RPMI8226 (cell line): ENCODE measurements at regions not wholly inside any gene's neighbourhood (a gene's known extent, or its start where the extent isn't known, plus 50 kb on each side); places are given as distances from the start of the nearest gene placed in this dataset.
"Not testable (repeated sequence)": the region's sequence is repeated elsewhere in the genome, so short reads cannot be mapped to it uniquely, and the experiment has no call there.

Source experiments
- DNase-seq: peaks from one replicate; pipeline ENCODE4 v3.0.0-alpha.2; 2015

- no peak for DNase-seq
Observed at GRCh38 chr2:39487398-39488250, 50.5 kb upstream of the MAP4K3 start.

GRCh38 chr2:39488450-39488849, 51.4 kb upstream of the MAP4K3 start:
- no peak for DNase-seq

- DNase-seq = no peak
Observed at GRCh38 chr2:39490586-39490985, 53.5 kb upstream of the MAP4K3 start.

- no peak for DNase-seq
Observed at GRCh38 chr2:39491653-39492052, 54.6 kb upstream of the MAP4K3 start.

- peak; percentile 81 for DNase-seq
Observed at GRCh38 chr2:39492095-39492590, 55.1 kb upstream of the MAP4K3 start.

- no peak for DNase-seq
Observed at GRCh38 chr2:39492716-39493115, 55.6 kb upstream of the MAP4K3 start.

- no peak for DNase-seq
Observed at GRCh38 chr2:39494784-39495251, 57.7 kb upstream of the MAP4K3 start.

GRCh38 chr2:39497082-39497801, 60.2 kb upstream of the MAP4K3 start:
- DNase-seq = no peak

GRCh38 chr2:39498176-39498575, 61.1 kb upstream of the MAP4K3 start:
- DNase-seq = not testable (repeated sequence)

- no peak for DNase-seq
Observed at GRCh38 chr2:39498786-39499185, 61.7 kb upstream of the MAP4K3 start.

GRCh38 chr2:39499336-39499735, 62.3 kb upstream of the MAP4K3 start:
- no peak for DNase-seq

GRCh38 chr2:39501412-39501811, 64.3 kb upstream of the MAP4K3 start:
- no peak for DNase-seq

GRCh38 chr2:39503277-39503676, 66.2 kb upstream of the MAP4K3 start:
- DNase-seq = no peak

- DNase-seq = no peak
Observed at GRCh38 chr2:39504790-39505335, 67.8 kb upstream of the MAP4K3 start.

- no peak for DNase-seq
Observed at GRCh38 chr2:39506215-39506614, 69.1 kb upstream of the MAP4K3 start.

GRCh38 chr2:39508198-39508597, 71.1 kb upstream of the MAP4K3 start:
- no peak for DNase-seq

- no peak for DNase-seq
Observed at GRCh38 chr2:39510140-39510539, 73.1 kb upstream of the MAP4K3 start.

- no peak for DNase-seq
Observed at GRCh38 chr2:39511219-39511604, 74.1 kb upstream of the MAP4K3 start.

- DNase-seq = no peak
Observed at GRCh38 chr2:39511605-39512433, 74.7 kb upstream of the MAP4K3 start.

- DNase-seq = no peak
Observed at GRCh38 chr2:39512434-39512935, 75.4 kb upstream of the MAP4K3 start.

- DNase-seq = no peak
Observed at GRCh38 chr2:39512941-39513340, 75.9 kb upstream of the MAP4K3 start.

GRCh38 chr2:39513641-39514094, 76.6 kb upstream of the MAP4K3 start:
- DNase-seq = peak; percentile 23
